22Rv1 (cell line): ENCODE measurements at regions not wholly inside any gene's neighbourhood (a gene's known extent, or its start where the extent isn't known, plus 50 kb on each side); places are given as distances from the start of the nearest gene placed in this dataset.

Experiments
- CTCF ChIP-seq: fragments of 450-650 bp; IDR thresholded peaks from 2 replicates; pipeline ENCODE4 v1.5.1; 2017; ENCODE audit warnings: mild to moderate bottlenecking
- ZFX ChIP-seq: fragments of 450-650 bp; IDR thresholded peaks from 2 replicates; pipeline ENCODE4 v1.6.1; 2017; ENCODE audit warnings: antibody characterized with exemption, borderline replicate concordance

- TF ChIP-seq CTCF (no peak), ZFX (no peak)
Observed at GRCh38 chr16:64313726-64314125, 808.1 kb downstream of the CDH11 start.
